ENCODE measurements at regions not wholly inside any gene's neighbourhood (a gene's known extent, or its start where the extent isn't known, plus 50 kb on each side); places are given as distances from the start of the nearest gene placed in this dataset.

DNA sequence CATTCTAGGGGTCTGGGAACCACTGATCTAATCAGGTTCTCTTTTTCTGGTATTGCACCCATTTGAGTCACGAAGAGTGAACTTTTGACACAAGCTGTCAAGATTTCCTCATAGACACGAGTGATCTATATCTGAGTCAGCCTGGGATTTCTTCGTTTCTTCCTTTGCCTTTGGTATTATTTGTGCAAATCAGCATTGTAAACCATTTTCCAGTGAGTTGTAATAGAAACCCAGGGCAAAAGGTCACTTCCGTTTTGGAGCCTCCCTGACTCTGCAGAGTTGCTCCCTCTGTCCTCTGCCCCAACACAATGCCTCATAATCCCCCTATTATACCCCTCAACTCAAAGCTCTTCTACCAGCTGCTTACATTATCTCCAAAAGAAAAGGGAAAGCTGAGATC lies 615.1 kb downstream of the EFNB2 start (continued):
- TF ChIP-seq, protein P1, sequence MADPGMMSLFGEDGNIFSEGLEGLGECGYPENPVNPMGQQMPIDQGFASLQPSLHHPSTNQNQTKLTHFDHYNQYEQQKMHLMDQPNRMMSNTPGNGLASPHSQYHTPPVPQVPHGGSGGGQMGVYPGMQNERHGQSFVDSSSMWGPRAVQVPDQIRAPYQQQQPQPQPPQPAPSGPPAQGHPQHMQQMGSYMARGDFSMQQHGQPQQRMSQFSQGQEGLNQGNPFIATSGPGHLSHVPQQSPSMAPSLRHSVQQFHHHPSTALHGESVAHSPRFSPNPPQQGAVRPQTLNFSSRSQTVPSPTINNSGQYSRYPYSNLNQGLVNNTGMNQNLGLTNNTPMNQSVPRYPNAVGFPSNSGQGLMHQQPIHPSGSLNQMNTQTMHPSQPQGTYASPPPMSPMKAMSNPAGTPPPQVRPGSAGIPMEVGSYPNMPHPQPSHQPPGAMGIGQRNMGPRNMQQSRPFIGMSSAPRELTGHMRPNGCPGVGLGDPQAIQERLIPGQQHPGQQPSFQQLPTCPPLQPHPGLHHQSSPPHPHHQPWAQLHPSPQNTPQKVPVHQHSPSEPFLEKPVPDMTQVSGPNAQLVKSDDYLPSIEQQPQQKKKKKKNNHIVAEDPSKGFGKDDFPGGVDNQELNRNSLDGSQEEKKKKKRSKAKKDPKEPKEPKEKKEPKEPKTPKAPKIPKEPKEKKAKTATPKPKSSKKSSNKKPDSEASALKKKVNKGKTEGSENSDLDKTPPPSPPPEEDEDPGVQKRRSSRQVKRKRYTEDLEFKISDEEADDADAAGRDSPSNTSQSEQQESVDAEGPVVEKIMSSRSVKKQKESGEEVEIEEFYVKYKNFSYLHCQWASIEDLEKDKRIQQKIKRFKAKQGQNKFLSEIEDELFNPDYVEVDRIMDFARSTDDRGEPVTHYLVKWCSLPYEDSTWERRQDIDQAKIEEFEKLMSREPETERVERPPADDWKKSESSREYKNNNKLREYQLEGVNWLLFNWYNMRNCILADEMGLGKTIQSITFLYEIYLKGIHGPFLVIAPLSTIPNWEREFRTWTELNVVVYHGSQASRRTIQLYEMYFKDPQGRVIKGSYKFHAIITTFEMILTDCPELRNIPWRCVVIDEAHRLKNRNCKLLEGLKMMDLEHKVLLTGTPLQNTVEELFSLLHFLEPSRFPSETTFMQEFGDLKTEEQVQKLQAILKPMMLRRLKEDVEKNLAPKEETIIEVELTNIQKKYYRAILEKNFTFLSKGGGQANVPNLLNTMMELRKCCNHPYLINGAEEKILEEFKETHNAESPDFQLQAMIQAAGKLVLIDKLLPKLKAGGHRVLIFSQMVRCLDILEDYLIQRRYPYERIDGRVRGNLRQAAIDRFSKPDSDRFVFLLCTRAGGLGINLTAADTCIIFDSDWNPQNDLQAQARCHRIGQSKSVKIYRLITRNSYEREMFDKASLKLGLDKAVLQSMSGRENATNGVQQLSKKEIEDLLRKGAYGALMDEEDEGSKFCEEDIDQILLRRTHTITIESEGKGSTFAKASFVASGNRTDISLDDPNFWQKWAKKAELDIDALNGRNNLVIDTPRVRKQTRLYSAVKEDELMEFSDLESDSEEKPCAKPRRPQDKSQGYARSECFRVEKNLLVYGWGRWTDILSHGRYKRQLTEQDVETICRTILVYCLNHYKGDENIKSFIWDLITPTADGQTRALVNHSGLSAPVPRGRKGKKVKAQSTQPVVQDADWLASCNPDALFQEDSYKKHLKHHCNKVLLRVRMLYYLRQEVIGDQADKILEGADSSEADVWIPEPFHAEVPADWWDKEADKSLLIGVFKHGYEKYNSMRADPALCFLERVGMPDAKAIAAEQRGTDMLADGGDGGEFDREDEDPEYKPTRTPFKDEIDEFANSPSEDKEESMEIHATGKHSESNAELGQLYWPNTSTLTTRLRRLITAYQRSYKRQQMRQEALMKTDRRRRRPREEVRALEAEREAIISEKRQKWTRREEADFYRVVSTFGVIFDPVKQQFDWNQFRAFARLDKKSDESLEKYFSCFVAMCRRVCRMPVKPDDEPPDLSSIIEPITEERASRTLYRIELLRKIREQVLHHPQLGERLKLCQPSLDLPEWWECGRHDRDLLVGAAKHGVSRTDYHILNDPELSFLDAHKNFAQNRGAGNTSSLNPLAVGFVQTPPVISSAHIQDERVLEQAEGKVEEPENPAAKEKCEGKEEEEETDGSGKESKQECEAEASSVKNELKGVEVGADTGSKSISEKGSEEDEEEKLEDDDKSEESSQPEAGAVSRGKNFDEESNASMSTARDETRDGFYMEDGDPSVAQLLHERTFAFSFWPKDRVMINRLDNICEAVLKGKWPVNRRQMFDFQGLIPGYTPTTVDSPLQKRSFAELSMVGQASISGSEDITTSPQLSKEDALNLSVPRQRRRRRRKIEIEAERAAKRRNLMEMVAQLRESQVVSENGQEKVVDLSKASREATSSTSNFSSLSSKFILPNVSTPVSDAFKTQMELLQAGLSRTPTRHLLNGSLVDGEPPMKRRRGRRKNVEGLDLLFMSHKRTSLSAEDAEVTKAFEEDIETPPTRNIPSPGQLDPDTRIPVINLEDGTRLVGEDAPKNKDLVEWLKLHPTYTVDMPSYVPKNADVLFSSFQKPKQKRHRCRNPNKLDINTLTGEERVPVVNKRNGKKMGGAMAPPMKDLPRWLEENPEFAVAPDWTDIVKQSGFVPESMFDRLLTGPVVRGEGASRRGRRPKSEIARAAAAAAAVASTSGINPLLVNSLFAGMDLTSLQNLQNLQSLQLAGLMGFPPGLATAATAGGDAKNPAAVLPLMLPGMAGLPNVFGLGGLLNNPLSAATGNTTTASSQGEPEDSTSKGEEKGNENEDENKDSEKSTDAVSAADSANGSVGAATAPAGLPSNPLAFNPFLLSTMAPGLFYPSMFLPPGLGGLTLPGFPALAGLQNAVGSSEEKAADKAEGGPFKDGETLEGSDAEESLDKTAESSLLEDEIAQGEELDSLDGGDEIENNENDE (IDR thresholded peaks at IDR 0.05; ENCODE audit: insufficient replicate concordance, low read length) = no peak
